ENCODE measurements at regions not wholly inside any gene's neighbourhood (a gene's known extent, or its start where the extent isn't known, plus 50 kb on each side); places are given as distances from the start of the nearest gene placed in this dataset.

- no peaks in the 10 kb centered on the region for H3K4me1 ChIP-seq
- Mint-ChIP-seq H3K27me3 (ENCODE audit: insufficient read depth, unreplicated experiment) (no peaks in the 10 kb centered on the region), H3K36me3 (ENCODE audit: insufficient read depth, unreplicated experiment) (no peaks in the 10 kb centered on the region), H3K27ac (ENCODE audit: unreplicated experiment) (no peak overlapping the region), H3K4me1 (ENCODE audit: low read depth, unreplicated experiment) (no peaks in the 10 kb centered on the region), H3K4me3 (ENCODE audit: unreplicated experiment) (no peak overlapping the region), H3K9me3 (ENCODE audit: unreplicated experiment) (no peaks in the 10 kb centered on the region)
- H3K36me3 ChIP-seq (ENCODE audit: control insufficient read depth, insufficient read depth, low read length), result no peaks in the 10 kb centered on the region
- CTCF ChIA-PET, result no interaction called here
- no peaks in the 10 kb centered on the region for H3K9me3 ChIP-seq
- intact Hi-C loops (cut with micrococcal nuclease; ENCODE audit: unreplicated experiment), result no loop called here
- no TSS peak for BruUV-seq (replicated peaks)
- no peak for TF ChIP-seq CTCF (IDR thresholded peaks at IDR 0.05; ENCODE audit: insufficient read depth in 1 of 2, low read depth in 1 of 2, low read length in 1 of 2, severe bottlenecking in 1 of 2, unreplicated experiment in 1 of 2)
- no peak overlapping the region for H3K4me3 ChIP-seq (ENCODE audit: low read depth, low read length)
- POLR2A ChIA-PET, result no interaction called here
- H3K27me3 ChIP-seq (replicated peaks; ENCODE audit: control insufficient read depth, insufficient read depth, low read length), result no peaks in the 10 kb centered on the region
- DNase-seq, result no peak
Measured at GRCh38 chr3:65158023-65158422, 470.2 kb upstream of the ADAMTS9 start.

GRCh38 chr3:65153850-65154512 is 466.2 kb upstream of the ADAMTS9 start:
- Mint-ChIP-seq H3K4me3 (ENCODE audit: unreplicated experiment) (no peak overlapping the region), H3K9me3 (ENCODE audit: unreplicated experiment) (no peaks in the 10 kb centered on the region), H3K27ac (ENCODE audit: unreplicated experiment) (no peak overlapping the region), H3K36me3 (ENCODE audit: insufficient read depth, unreplicated experiment) (no peaks in the 10 kb centered on the region), H3K27me3 (ENCODE audit: insufficient read depth, unreplicated experiment) (no peaks in the 10 kb centered on the region), H3K4me1 (ENCODE audit: low read depth, unreplicated experiment) (peaks cover 11% of the 10 kb centered on the region)
- BruUV-seq (replicated peaks), result no TSS peak
- no peak for TF ChIP-seq CTCF (IDR thresholded peaks at IDR 0.05; ENCODE audit: insufficient read depth in 1 of 2, low read depth in 1 of 2, low read length in 1 of 2, severe bottlenecking in 1 of 2, unreplicated experiment in 1 of 2)
- DNase-seq, result no peak
- no peaks in the 10 kb centered on the region for H3K27me3 ChIP-seq (replicated peaks; ENCODE audit: control insufficient read depth, insufficient read depth, low read length)
- H3K4me1 ChIP-seq, result peaks cover 8% of the 10 kb centered on the region; the same call in 1 of the 2 replicates
- H3K4me3 ChIP-seq (ENCODE audit: low read depth, low read length), result no peak overlapping the region
- intact Hi-C loops (cut with micrococcal nuclease; ENCODE audit: unreplicated experiment), result no loop called here
- H3K36me3 ChIP-seq (ENCODE audit: control insufficient read depth, insufficient read depth, low read length), result no peaks in the 10 kb centered on the region
- POLR2A ChIA-PET, result no interaction called here
- H3K9me3 ChIP-seq, result no peaks in the 10 kb centered on the region
- CTCF ChIA-PET, result interaction anchor here (0.6 kb wide), 1 partner anchor 466 kb away, joined by 5 read pairs; the partner anchor contains the start of gene ADAMTS9

GRCh38 chr3:65151666-65152065 is 463.9 kb upstream of the ADAMTS9 start:
- BruUV-seq (replicated peaks), result no TSS peak
- TF ChIP-seq CTCF (IDR thresholded peaks at IDR 0.05; ENCODE audit: insufficient read depth in 1 of 2, low read depth in 1 of 2, low read length in 1 of 2, severe bottlenecking in 1 of 2, unreplicated experiment in 1 of 2), result no peak
- intact Hi-C loops (cut with micrococcal nuclease; ENCODE audit: unreplicated experiment), result no loop called here
- no peak for DNase-seq
- Mint-ChIP-seq H3K4me3 (ENCODE audit: unreplicated experiment) (no peak overlapping the region), H3K9me3 (ENCODE audit: unreplicated experiment) (no peaks in the 10 kb centered on the region), H3K4me1 (ENCODE audit: low read depth, unreplicated experiment) (peaks cover 11% of the 10 kb centered on the region), H3K27me3 (ENCODE audit: insufficient read depth, unreplicated experiment) (no peaks in the 10 kb centered on the region), H3K36me3 (ENCODE audit: insufficient read depth, unreplicated experiment) (no peaks in the 10 kb centered on the region), H3K27ac (ENCODE audit: unreplicated experiment) (no peak overlapping the region)
- Histone ChIP-seq H3K4me1 (peaks cover 15% of the 10 kb centered on the region), H3K4me3 (ENCODE audit: low read depth, low read length) (no peak overlapping the region), H3K36me3 (ENCODE audit: control insufficient read depth, insufficient read depth, low read length) (no peaks in the 10 kb centered on the region), H3K27me3 (replicated peaks; ENCODE audit: control insufficient read depth, insufficient read depth, low read length) (no peaks in the 10 kb centered on the region), H3K9me3 (no peaks in the 10 kb centered on the region)
- CTCF ChIA-PET, result no interaction called here
- POLR2A ChIA-PET, result no interaction called here

Measured in Caco-2 (cell line).